GM20000 (cell line): ENCODE measurements at regions not wholly inside any gene's neighbourhood (a gene's known extent, or its start where the extent isn't known, plus 50 kb on each side); places are given as distances from the start of the nearest gene placed in this dataset.

Source experiments
- DNase-seq: peaks from one replicate; pipeline ENCODE4 v3.0.0; 2012; ENCODE audit warnings: low spot score
- CTCF ChIP-seq: IDR thresholded peaks from 2 replicates; pipeline ENCODE4 v1.5.1; 2012; ENCODE audit warnings: mild to moderate bottlenecking, control low read depth; ENCODE audit errors: extremely low read depth, missing control alignments

DNA sequence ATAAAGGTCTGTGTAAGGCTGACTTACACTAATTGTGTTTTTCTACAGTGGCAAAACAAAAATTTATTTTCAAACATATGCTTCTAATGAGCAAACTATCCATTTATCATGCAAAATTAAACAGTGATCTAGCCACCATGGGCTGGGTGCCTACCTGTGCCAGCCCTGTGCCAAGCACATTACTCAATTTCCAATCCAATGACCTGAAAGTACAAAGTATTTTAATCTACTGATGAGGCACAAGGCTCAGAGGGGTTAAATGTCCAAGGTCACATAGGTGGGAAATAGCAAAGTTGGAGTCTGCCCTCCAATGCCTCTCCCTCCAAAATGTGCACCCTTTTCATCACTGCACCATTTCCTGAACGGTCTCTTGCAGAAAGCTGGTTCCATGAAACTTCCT lies 279.1 kb upstream of the FMN2 start:
- no peak for TF ChIP-seq CTCF
- DNase-seq: no peak

DNA sequence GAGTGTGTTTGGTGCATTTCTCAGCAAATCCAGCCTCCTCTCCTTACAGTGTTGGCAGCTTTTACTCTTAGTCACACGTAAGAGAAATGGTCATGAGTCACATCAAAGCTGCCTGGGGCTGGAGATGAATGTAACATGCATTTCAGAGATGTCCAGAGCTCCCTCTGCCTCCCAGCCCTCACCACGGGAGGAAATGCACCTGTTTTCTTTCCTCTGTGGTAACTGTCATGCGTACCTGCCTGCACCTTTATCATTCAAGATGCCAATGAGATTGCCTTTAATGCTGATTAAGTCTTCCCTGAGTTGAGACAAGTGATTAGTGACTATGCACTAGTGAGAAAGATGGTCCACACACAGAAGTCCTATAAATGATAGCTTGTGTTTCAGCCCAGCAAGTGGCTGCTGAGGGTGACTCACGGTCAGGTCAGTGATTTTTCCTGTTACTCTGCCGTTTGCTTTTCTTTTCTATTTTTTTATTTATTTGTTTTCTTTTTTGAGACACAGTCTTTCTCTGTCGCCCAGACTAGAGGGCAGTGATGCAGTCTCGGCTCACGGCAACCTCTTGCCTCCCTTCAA lies 277.3 kb upstream of the FMN2 start:
- TF ChIP-seq CTCF: no peak
- DNase-seq: no peak

GRCh38 chr1:239815074-239815473 lies 276.6 kb upstream of the FMN2 start:
- DNase-seq: no peak
- no peak for TF ChIP-seq CTCF

DNA sequence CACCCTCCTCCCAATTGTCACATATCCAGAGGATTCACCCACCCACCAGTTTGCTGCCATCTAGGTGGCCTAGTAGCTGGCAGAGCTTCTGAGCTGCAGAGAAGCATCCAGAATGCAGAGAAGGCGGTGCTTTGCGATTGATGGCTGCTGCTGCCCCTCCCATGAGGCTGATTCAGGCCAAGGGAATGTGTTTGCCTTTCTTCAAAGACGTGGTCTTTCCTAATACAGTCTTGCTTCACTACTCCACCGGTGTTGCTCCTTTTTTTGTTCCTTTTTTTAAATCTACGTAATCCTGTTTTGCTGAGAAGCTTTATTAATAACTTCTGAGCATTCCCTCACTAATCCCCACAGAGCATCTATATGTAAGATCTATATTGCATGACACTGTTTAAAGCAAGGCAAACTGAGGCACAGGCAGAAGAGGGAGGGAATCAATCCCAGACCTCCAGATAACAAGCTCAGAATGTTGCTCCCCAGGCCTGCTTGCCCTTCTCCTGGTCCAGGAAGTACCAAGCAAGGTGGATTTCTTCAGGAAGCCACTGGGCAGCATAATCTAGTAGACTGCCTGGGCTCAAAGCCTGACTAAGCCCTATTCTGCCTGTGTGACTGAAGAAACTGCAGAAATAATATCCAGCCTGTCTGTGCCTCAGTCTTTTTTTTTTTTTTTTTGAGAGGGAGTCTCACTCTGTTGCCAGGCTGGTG lies 275.5 kb upstream of the FMN2 start:
- no peak for DNase-seq
- no peak for TF ChIP-seq CTCF

DNA sequence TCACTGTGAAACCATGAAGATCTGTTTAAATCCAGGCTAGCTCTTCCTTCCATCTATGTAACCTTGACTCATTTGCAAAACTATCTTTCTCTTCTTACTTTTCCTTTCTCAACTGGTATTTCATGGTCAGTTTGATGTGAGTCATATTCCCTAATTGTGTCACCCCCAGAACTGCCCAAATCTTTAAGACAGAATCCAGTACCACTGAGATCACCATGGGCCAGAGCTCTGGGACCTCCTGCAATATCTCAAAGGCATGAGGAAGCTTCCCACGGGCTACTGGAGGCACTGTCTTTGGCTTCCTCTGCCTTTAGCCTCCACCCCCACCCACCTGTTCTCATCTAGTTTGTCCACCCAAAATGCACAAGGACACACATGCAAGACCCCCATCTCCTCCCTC lies 274.4 kb upstream of the FMN2 start:
- DNase-seq: no peak
- TF ChIP-seq CTCF: no peak

GRCh38 chr1:239817801-239818200 lies 273.9 kb upstream of the FMN2 start:
- no peak for TF ChIP-seq CTCF
- no peak for DNase-seq

GRCh38 chr1:239819096-239819495 lies 272.6 kb upstream of the FMN2 start:
- no peak for TF ChIP-seq CTCF
- no peak for DNase-seq
